ENCODE measurements at regions not wholly inside any gene's neighbourhood (a gene's known extent, or its start where the extent isn't known, plus 50 kb on each side); places are given as distances from the start of the nearest gene placed in this dataset.

DNA sequence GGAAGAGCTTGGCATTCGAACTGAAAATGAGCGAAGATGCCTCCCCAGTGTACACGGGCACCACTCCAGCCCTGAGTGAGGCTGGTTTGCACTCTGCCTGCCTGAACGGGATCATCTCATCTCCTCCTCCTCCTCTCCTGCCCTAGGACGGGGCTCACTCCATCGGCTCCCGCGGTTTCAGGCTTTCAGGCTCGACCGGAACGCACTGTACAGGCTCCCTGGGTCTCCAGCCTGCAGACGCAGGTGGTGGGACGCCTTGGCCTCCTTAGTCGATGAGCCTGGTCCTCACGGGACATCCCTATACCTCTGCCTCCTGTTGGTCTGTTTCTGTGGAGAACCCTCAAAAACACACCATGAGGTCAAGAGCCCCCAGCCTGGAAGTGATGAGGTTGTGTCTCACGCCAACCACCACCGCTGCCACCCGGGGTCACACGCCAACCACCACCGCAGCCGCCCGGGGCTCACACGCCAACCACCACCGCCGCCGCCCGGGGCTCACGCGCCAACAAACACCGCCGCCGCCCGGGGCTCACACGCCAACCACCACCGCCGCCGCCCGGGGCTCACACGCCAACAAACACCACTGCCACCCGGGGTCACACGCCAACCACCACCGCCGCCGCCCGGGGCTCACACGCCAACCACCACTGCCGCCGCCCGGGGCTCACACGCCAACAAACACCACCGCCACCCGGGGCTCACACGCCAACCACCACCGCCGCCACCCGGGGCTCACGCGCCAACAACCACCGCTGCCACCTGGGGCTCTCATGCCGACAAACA lies 56.3 kb downstream of the FOXL3 start:
- TF ChIP-seq, protein P1, sequence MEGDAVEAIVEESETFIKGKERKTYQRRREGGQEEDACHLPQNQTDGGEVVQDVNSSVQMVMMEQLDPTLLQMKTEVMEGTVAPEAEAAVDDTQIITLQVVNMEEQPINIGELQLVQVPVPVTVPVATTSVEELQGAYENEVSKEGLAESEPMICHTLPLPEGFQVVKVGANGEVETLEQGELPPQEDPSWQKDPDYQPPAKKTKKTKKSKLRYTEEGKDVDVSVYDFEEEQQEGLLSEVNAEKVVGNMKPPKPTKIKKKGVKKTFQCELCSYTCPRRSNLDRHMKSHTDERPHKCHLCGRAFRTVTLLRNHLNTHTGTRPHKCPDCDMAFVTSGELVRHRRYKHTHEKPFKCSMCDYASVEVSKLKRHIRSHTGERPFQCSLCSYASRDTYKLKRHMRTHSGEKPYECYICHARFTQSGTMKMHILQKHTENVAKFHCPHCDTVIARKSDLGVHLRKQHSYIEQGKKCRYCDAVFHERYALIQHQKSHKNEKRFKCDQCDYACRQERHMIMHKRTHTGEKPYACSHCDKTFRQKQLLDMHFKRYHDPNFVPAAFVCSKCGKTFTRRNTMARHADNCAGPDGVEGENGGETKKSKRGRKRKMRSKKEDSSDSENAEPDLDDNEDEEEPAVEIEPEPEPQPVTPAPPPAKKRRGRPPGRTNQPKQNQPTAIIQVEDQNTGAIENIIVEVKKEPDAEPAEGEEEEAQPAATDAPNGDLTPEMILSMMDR (IDR thresholded peaks at IDR 0.05; ENCODE audit: extremely low read depth, insufficient read depth, missing control alignments): no peak
- in situ Hi-C loops (cut with MboI; ENCODE audit: low pct_unique_long_range_greater_than_20kb, low sequenced_read_pairs, unreplicated experiment): no loop called here

DNA sequence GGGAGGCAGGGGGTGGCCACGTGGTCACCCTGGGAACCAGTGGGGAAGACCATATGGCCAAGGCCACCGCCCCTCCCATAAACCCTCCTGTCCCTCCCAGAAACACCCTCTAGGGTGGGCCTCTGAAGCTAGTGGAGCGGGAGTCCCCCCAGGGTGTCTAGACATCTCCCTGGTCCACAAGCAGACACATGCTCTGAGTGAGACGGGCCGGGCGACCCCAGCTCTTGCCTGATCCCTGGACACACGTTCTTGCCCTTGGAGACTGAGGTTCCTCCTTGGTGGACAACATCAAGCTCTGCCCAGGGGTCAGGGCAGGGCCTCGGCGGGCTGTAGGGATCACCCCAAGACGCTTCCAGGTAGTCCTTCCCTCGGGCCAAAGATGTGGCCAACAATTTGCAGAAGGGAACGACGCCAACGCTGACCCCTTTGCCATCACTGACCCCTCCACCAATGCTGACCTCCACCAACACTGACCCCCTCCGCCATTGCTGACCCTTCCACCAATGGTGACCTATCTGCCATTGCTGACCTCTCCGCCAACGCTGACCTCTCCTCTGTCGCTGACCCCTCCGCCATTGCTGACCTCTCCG lies 57.1 kb downstream of the FOXL3 start:
- TF ChIP-seq, protein P1 (IDR thresholded peaks at IDR 0.05; ENCODE audit: extremely low read depth, insufficient read depth, missing control alignments): no peak
- in situ Hi-C loops (cut with MboI; ENCODE audit: low pct_unique_long_range_greater_than_20kb, low sequenced_read_pairs, unreplicated experiment): no loop called here
- DNase-seq (ENCODE audit: low spot score): no peak

More for the DNA sequence above, 56.3 kb downstream of the FOXL3 start:
- DNase-seq (ENCODE audit: low spot score): no peak

DNA sequence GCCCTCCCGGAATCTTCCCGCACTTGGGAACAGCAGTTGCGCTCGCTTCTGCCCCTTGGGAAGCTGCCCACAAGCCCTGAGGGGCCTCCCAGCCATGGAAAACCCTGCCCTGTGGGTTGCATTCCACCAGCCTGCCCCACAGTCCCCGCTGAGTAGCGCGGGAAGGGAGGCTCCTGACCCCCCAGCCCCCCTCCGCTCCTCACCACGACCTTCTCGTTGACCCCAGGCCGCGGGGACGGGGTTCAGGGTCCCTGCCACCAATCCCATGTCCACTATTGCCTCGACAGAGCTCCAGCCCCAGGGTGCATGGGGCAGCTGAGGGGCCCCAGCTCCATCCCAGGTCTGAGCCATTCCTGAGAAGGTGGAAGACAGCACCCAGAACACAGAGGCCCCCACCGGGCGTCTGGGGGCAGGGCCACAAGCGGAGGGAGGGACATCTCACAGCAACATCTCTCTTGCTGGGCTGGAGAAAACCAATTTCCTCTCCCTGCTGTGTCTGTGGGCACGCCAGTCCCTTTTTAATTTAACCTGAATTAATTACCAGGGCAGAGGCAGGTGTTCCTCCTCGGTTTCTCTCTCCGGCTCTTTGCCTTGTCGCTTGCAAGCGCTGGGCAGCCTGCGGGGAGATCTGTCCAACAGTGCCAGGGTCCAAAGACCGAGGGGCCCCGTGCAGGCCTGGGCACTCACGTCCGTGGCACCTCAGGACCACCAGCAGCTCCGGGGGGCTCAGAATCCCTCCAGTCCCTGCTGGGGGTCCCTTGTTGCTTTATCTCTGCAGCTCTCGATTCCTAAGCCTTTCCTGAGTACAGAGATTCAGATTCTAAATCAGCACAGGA lies 57.9 kb downstream of the FOXL3 start:
- no peak for DNase-seq (ENCODE audit: low spot score)
- TF ChIP-seq, protein P1 (IDR thresholded peaks at IDR 0.05; ENCODE audit: extremely low read depth, insufficient read depth, missing control alignments): no peak
- in situ Hi-C loops (cut with MboI; ENCODE audit: low pct_unique_long_range_greater_than_20kb, low sequenced_read_pairs, unreplicated experiment): no loop called here

DNA sequence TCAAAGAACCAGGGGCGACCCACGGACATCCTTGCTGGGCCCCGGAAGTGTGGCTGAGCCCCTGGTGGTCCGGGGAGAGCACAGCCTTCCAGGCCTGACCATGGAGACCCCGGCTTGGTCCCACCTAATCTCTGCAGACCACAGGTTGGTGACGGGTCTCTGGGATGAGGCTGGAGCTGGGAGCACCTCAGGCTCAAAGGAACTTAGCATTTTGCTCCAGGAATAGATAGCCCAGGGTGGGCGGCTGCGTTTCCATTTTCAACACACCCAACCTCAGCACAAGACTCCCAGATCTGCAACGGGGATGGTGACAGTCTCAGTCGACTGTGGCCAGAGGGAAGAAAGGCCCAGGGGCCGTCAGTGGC lies 58.5 kb downstream of the FOXL3 start:
- TF ChIP-seq, protein P1 (IDR thresholded peaks at IDR 0.05; ENCODE audit: extremely low read depth, insufficient read depth, missing control alignments): no peak
- DNase-seq (ENCODE audit: low spot score): no peak
- in situ Hi-C loops (cut with MboI; ENCODE audit: low pct_unique_long_range_greater_than_20kb, low sequenced_read_pairs, unreplicated experiment): no loop called here

DNA sequence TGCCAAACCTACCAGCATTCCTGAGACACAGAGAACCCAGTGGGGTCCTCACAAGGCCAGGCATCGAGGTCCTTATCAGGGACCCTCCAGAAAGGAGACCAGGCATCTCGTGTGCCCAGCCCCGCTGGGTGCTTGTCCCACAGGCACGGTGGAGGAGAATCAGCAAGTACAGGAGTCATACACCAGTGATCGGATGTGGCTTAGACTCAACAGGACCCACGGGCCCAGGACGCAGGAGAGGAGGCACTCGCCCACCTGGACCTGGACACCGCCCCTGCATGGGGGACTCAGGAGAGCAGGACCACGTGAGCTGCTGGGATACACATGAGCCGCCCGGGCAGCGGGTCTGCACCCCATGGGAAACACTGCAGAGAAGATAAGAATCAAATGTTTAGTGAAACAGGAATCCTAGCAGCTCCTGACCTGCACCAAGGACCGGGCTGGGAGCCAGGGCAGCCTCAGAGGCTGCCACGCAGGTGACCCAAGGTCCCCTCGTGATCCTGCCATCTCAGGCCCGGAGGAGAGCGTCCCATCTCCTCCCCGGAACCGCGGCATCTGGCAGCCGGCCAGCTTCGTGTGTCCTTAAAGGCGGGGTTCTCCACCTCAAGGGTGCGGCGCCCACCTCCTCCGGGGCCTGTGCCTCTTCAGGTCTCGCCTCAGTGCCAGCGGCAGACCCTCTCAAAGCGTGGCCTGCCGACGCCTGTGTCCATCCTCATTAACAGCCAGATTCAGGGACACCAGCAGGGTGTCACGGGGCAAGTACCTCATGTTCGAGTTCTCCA lies 59.2 kb downstream of the FOXL3 start:
- in situ Hi-C loops (cut with MboI; ENCODE audit: low pct_unique_long_range_greater_than_20kb, low sequenced_read_pairs, unreplicated experiment): no loop called here
- TF ChIP-seq, protein P1 (IDR thresholded peaks at IDR 0.05; ENCODE audit: extremely low read depth, insufficient read depth, missing control alignments): no peak
- DNase-seq (ENCODE audit: low spot score): no peak

DNA sequence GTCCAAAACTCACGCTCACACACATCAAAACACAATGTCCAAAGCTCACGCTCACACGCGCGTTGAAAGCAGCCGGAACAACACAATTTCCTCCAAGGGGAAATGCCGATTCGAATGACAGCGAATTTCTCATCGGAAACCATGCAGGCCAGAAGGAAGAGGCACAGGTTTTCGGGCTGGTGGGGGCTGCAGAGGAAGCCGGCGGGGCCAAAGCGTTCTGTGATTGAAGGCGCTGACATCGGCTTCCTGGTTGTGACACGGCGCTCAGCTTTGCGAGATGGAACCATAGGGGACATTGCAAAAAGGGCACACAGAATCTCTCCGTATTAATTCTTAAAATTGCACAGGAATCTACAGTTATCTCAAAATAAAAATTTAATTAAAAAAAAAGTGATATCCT lies 61.3 kb downstream of the FOXL3 start:
- TF ChIP-seq, protein P1 (IDR thresholded peaks at IDR 0.05; ENCODE audit: extremely low read depth, insufficient read depth, missing control alignments): no peak
- in situ Hi-C loops (cut with MboI; ENCODE audit: low pct_unique_long_range_greater_than_20kb, low sequenced_read_pairs, unreplicated experiment): no loop called here
- no peak for DNase-seq (ENCODE audit: low spot score)
